Putamen (tissue), 1 donor: ENCODE measurements at regions not wholly inside any gene's neighbourhood (a gene's known extent, or its start where the extent isn't known, plus 50 kb on each side); places are given as distances from the start of the nearest gene placed in this dataset.

Source experiments
- DNase-seq: peaks from one replicate; pipeline ENCODE4 v3.0.0-alpha.2; 2016; ENCODE audit warnings: low spot score

DNA sequence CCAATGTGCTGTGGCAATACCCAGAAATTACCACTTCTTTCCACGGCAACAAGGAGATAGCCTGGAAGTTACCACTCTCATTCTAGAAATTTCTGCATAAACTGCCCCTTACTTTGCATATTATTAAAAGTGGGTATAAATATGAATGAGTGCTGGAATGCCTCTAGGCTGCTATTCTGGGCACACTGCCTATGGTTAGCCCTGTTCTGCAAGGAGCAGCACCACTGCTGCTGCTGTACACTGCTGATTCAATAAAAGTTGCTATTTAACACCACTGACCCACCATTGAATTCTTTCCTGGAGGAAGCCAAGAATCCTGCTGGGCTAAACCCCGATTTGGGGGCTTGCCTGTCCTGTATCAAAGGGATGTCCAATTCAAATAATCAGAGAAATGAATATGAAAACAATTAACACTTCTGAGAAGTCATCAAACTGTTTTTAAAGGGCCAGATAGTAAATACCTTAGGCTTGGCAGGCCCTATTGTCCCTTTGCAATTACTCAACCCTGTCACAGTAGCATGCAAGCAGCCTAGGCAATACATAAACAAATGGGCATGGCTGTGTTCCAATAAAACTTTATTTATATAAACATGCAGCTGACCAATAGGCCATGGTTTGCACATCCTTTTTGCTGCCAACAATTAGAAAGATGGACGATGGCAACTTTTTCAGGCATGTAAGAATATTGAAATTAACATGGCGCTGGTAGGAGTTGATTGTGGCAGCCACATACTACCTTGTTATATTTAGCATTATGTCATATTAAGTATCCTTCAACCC, 369.4 kb upstream of the B3GALT2 start:
- DNase-seq = no peak

DNA sequence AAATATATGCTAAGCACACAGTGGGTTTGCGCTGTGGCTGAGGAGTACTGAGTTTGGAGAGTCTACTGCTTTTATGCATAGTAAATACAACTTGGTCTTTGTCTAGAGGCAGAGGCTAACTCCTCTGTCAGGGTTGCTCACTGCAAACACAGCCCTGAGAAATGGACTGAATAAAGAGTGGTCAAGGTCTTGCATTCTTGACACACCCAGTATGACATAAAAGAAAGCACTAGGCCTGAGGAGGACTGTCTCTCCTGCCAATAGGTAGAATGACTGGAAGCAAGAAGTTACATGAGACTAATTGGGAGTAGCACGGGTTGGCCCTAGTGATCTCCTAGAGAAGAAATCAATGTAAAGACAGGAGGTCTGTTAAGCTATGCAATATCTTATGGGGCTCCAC, 367.2 kb upstream of the B3GALT2 start:
- DNase-seq = no peak

DNA sequence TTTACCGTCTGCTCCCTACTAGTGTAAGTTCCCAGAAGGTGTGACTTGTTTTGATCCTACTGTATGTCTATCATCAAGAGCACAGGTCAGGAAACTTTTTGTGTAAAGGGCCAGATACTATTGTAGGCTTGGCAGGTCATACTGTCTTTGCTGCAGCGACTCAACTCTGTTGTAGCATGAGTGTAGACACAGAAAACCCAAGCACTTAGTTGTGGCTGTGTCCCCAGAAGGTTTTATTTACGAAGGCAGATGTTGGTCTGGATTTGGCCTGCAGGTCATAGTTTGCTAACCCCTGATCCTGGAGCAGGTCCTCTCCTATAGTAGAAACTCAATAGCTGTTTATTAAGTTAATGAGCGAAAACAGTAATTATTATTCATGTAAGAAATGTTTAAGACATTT, 365.9 kb upstream of the B3GALT2 start:
- DNase-seq = no peak

DNA sequence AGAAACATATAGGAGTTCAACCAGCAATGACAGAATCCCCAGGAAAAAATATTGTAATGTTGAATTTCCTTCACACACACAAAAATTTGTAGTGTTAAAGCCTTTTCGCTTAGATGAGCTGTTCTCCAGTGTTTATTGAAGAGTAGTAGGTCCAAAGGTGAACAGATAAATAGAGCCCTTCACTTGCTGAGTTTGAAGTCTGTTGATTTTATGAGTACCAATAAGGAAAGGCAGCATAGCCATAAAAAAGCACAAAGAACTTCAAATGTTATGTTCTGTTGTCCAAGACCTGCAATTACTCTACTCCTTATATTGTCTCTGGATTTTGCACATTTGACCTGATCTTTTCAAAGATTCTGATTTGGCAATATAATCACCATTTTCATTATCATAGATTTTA, 362.7 kb upstream of the B3GALT2 start:
- no peak for DNase-seq

DNA sequence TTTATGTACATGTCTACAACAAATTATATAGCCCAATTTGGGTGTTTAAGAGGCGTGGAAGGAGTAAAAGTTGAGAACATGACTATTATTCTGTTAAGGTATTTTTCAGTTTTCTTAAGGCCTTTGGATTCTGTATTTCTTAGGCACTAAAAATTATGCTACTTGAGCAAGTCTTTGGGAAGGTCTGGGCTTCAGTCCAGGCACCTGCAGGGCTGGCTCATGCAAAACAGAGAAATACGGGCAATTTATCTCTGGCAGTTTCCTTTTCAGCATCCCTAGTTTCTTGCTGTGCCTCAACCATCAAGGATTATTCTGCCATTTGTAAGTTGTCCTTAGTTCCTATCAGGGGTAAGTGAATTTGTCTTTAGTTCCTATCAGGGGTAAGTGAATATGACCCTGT, 358.8 kb upstream of the B3GALT2 start:
- DNase-seq = no peak

DNA sequence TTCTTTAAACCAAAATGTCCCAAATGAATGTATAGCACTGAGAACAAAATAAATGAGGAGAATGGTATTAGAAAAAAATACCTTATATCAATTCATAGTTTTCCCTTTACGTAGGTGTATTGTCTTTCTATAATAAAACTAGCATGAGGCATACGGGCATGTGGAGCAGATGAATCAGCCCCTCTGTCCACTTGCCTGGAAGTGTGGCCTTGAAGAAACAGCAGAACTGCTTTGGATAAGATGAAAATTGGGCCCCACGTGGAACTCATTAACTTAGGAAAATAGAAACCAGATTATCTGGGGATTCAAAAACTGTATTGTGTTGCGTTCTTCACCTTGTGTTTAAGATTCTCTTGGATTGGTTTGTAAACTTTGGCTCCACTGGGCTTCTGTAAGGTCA, 356.8 kb upstream of the B3GALT2 start:
- DNase-seq = no peak

DNA sequence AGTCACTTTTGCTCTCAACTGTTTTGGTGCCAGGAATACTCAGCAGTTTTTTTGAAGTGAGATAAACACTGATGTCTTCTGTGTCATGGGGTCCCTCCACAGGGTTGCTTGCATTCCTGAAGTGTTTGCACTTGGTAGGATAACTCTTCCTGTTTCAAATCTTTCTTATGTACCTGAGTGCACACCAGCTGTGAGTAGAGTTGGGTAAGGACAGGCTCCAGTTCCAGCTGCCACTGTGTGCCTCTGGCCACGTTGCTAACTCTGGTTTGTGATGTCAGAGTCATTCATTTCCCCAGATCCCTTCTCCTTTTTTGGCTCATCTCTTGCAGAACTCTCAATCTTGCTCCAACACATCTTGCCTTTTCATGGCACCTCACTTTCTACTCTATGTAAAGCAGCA, 356.3 kb upstream of the B3GALT2 start:
- DNase-seq = no peak

DNA sequence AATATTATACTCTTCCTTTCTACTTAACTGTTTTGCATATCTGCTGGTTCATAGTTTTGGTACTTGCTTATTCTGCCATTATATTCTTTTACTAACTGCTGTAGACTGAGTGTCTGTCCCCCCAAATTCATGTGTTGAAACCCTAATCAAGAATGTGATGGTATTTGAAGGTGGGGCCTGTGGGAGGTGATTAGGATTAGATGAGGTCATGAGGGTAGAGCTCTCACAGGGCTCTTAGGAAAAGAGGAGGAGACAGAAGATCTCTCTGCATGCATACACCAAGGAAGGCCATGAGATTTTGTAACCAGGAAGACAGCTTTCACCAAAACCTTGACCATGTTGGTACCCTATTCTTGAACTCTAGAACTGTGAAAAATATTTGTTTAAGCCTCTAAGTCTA, 354.1 kb upstream of the B3GALT2 start:
- no peak for DNase-seq

DNA sequence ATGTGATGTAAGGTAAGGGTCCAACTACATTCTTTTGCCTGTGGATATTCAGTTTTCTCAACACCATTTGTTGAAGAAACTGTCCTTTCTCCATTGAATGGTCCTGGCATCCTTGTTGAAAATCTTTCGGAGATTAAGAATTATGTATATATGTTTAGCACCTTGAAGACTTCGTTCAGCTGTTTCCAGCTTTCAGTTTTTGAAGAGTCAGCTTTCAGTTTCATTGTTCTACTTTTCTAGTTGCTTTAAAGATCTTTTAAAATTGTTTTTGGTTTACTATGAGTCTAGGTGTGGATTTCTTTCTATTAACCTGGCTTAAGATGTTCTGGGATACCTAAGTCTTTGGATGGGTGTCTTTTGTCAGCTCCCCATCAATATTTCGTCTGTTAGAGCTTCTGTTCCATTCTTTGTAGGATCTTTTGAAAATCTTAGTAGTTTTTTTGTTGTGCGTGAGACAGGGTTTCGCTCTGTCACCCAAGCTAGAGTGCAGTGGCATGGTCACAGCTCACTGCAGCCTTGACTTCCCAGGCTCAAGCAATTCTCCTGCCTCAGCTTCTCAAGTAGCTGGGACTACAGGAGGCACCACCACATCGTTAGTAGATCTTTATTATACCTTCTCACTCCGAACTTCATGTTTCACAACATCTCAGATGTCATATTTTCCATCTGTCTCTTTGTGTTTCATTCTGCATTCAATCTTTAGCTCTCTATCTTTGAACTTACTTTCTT, 353.5 kb upstream of the B3GALT2 start:
- no peak for DNase-seq

DNA sequence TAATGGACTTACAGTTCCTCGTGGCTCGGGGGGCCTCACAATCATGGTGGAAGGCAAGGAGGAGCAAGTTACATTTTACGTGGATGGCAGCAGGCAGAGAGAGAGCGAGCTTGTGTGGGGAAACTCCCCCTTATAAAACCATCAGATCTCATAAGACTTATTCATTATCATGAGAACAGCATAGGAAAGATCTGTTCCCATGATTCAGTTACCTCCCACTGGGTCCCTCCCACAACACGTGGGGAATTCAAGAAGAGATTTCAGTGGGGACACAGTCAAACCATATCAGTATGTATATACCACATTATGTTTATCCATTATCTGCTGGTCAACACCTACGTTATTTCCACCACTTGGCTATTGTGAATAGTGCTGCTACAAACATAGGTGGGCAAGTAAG, 352.3 kb upstream of the B3GALT2 start:
- no peak for DNase-seq

DNA sequence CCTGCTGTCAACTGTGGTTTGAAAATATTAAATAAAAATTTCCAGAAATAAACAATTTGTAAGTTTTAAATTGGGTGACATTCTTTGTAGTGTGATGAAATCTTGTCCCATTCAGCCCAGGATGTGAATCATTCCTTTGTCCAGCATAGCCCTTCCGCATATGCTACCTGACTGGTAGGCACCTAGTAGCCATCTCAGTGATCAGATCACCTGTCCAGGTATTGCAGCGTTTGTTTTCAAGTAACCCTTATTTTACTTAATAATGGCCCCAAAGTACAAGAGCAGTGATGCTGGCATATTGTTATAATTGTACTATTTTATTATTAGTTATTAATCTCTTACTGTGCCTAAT, 351.6 kb upstream of the B3GALT2 start:
- no peak for DNase-seq

DNA sequence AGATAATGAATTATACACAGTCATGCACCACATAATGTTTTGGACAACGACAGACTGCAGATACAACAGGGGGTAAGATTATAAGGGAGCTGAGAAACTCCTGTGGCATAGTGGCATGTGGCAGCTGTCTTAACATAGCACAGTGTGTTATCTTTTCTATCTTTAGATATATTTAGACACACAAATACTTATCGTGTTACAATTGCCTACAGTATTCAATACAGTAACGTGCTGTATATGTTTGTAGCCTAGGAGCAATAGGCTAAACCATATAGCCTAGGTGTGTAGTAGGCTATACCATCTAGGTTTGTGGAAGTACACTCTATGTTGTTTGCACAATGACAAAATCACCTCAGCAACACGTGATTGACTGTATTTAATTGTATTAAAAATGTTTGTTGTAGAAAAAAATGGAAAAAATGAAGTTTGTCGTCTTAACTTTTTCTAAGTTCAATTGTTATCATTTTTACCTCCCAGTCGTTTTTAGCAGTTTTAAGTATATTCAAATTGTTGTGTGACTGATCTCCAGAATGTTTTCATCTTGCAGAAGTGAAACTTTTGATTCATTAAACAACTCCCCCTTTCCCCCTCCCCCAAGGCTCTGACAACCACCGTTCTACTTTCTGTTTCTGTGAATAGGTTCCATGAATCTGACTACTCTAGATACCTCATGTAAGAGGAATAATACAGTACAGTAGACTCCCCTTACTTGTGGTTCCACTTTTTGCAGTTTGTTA, 351.0 kb upstream of the B3GALT2 start:
- DNase-seq = no peak

DNA sequence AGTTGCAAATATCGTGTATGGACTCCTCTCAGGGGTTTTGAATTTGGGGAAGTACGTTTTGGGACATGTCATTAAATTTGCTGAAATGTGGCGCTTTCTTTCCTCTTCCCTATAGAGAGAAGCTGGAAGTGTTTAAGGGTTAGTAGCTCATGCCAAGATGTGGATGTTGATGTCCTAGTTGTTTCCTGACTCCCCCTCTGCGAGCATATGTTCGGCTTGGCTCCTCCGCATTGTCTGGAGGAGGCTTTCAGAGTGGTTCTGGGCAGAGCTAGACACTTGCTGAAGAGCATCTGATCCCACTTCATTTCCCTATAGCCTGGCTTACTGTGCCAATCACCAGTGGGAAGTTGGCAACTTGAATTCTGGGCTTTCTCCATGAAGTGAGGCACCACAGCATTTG, 347.4 kb upstream of the B3GALT2 start:
- no peak for DNase-seq

DNA sequence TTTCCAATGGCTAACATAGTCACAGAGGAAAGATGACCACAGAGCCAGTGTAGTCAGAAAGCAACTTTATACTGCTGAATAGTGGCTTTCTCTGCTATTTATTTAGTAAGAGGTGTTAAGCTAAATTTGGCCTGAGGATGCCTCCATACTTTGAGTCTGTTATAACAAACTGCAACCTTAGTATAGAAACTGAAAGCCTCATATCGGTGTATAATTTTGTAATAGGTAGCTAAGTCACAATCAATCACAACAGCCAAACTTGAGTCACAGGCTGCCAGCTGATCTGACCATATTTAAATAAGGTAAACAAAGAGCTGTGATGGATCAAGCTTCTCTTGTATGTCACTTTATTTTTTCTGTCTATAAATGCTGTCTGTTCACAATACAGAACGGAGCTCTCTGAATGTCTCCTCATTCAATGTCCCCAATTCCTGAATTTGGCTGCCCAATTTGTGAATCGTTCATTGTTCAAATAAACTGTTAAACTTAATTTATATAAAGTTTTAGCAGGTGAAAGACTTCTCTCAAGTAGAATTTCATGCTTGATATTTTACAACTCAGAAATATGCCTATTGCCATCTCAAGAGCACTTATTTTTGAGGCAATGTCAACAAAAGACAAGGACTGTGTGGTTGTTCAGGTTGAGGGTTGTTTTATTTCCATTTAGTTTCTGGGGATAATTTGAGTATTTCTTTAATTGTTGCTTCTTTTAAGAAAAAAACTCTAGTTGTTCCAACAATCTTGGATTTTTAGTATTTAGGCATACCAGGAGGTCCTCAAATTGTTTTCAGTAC, 339.7 kb upstream of the B3GALT2 start:
- DNase-seq = no peak

DNA sequence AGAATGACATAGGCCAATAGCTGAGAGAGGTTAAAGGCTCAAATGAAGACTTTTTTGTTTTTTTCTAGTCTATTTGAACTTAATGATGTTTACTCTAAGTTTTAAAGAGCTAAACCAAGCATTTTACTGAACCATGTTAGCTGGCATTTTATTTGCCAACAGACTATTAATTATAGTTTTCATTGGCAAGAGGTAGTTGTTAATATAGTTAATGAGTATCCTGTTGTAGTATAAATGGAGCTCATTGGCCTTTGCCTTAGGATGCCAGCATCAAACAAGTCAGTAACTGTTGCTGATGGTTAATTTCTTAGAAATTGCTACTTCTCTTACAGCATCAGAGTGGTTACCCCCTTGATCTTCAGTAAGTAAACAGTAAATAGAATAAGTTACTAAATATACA, 339.0 kb upstream of the B3GALT2 start:
- DNase-seq = no peak

DNA sequence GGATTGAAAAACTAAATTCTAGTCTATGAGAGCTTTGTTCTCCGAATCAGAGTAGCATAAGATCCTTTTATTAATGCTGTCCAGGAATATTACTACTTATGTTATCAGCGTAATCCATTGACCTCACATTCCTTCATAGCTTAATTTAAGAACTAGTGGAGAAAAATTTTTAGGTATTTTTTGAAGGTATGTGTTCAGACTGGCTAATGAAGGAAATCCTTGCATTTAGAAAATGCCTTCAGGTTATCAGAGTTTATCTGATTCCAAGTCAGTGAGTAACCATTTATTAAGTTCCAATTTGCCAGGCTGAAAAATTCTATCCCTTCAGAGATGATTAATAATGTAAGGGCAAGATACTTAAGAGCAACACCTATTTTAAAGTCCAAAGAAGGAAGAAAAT, 338.2 kb upstream of the B3GALT2 start:
- DNase-seq = no peak

DNA sequence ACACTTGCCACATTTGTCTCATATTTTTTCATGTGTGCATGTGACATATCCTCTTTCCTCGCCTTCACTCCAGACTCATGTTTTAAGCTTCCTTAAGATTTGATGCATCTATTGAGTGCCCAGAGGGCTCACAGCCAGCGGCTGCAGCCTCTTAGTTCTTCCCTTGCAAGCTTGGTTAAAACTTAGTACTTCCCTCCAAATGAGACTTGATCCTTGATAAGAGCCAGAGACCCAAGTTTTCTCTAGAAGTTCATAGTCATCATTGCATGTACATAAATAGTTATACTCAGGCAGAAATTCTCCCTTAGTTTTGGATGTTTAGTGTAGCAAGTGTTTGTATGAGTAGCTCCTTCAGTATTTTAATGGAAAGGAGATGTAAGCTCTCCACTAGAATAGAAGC, 337.6 kb upstream of the B3GALT2 start:
- no peak for DNase-seq

DNA sequence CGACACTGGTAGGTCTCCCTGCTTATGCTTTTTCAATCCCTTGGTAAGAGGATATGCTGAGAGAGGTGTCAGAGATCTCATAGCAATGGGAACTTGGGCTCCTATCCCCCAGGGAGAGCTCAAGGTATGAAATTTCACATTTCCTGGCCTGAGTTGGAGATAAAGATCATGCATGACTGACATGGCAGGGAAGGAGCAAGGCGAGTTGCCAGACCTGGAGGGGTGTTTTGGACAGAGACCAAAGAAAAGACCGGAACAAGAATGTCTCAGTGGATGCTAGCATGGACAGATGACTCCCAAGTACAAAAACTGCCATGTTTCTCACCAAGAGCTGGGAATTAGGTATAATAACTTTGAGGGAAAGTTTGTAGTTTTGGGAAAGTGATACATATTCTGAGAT, 334.1 kb upstream of the B3GALT2 start:
- no peak for DNase-seq

DNA sequence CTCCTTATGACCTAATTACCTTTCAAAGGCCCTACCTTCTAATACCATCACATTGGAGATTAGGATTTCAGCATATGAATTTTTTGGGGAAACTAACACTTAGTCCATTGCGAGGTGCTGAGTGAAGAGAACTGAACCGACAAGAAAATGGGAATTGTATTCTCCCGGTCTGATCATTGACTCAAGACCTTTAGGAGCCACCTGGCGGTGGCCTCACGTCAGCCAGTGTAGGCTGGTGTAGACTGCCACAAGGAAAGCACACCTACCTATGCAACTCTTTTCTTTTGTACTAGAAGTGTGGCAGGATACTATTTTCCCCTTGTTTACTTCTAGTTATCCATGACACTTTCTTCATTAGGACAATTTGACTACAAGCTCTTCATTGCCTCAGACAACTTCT, 333.5 kb upstream of the B3GALT2 start:
- DNase-seq = no peak

DNA sequence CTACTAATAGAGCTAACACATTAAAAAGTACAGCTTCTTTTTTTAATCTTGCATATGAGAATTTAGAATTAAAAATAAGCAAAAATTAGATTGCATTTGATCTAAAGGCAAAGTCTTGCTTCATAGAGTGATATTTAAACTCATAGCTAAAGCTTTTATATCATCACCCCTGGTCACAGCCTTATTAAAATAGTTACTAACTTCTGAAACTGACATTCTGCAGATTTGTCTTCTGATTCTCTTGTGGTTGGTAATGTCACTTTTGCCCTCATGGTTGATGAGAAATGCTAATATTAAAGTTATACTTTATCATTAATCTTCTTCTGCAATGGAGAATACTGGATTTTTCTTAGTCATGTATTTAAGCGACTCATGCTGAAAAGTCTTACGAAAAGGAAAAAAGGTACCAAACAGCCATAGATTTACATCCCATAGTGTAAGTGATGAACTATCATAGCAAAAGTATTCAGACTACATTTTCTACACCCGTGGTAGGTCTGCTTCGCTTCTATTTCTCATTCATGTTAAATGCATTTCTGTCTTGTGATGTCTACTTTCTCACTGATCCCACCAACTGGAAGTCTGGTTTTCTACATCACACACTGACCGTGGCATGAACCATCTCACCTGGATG, 330.5 kb upstream of the B3GALT2 start:
- DNase-seq = no peak

DNA sequence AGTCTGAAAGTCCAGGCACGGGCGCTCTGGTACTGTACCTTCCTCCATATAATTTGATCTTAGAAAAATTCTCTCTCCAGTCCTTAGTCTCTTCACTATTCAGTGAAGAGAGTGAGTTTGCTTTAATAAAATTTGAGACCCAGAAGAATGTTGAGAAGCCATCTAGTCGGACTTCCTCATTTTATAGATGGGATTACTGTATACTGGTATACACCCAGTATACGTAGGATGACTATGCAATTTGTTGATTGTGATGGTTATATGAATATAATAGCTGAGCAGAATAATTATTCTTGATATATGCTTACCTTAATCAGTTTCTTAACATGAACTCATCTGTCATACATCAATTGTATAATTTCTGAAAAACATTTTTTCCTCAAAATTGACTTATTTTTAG, 328.0 kb upstream of the B3GALT2 start:
- DNase-seq = no peak

DNA sequence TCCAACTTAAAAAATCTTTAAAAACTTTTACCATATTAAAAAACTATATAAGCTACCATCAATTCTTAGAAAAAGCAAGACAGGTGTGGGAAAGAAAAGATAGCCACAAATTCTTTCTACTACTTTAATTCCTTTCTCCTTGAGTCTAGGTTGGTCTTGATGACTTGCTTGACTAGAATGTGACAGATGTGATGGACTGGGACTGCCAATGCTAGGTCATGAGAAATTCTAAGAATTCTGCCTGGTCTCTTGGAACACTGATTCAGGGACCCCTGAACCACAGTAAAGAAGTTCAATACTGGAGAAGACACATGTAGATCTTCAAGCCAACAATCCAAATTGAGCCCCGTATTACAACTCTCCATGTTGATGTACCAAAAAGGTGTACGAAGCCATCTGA, 326.6 kb upstream of the B3GALT2 start:
- DNase-seq = no peak
